MCF 10A (cell line): ENCODE measurements at regions not wholly inside any gene's neighbourhood (a gene's known extent, or its start where the extent isn't known, plus 50 kb on each side); places are given as distances from the start of the nearest gene placed in this dataset.

Source experiments
- BruUV-seq: library from RNA; stranded (reverse); fragments of 400-500 nt; replicated peaks from 2 replicates; lab custom pipeline; 2021; lab: Mats Ljungman, UMichigan
- CTCF ChIA-PET: fragments of 300-600 bp; sonication (Branson Sonifier 250); formaldehyde crosslinking; extraction: SDS; loops from one replicate; lab custom pipeline; 2021; ENCODE audit warnings: antibody characterized with exemption, inconsistent platforms; lab: Yijun Ruan, JAX
- POLR2A ChIA-PET: fragments of 300-600, 350-650 bp; sonication (Branson Sonifier 250); formaldehyde crosslinking; extraction: SDS; loops from one replicate; lab custom pipeline; 2020; ENCODE audit warnings: antibody characterized with exemption, inconsistent platforms; lab: Yijun Ruan, JAX
- DNase-seq: peaks from one replicate; pipeline ENCODE4 v3.0.0-alpha.2; 2018; ENCODE audit not compliant: unreplicated experiment
- H3K27ac Mint-ChIP-seq: one replicate; pipeline ENCODE4 v1.8.0; 2022; ENCODE audit warnings: mild to moderate bottlenecking, low read depth, mixed read lengths; ENCODE audit not compliant: unreplicated experiment
- H3K27me3 Mint-ChIP-seq: one replicate; pipeline ENCODE4 v1.8.0; 2022; ENCODE audit warnings: mixed read lengths; ENCODE audit not compliant: insufficient read depth, unreplicated experiment
- H3K36me3 Mint-ChIP-seq: one replicate; pipeline ENCODE4 v1.8.0; 2022; ENCODE audit warnings: mild to moderate bottlenecking, moderate library complexity, mixed read lengths; ENCODE audit not compliant: insufficient read depth, unreplicated experiment
- H3K4me1 Mint-ChIP-seq: one replicate; pipeline ENCODE4 v1.8.0; 2022; ENCODE audit warnings: mixed read lengths; ENCODE audit not compliant: insufficient read depth, unreplicated experiment
- H3K4me3 Mint-ChIP-seq: one replicate; pipeline ENCODE4 v1.8.0; 2022; ENCODE audit warnings: mild to moderate bottlenecking, moderate library complexity, mixed read lengths; ENCODE audit not compliant: unreplicated experiment
- H3K9me3 Mint-ChIP-seq: one replicate; pipeline ENCODE4 v1.8.0; 2022; ENCODE audit warnings: mixed read lengths; ENCODE audit not compliant: unreplicated experiment
- CTCF ChIP-seq: fragments of 200-600 bp; IDR thresholded peaks from one replicate; pipeline ENCODE4 v1.8.0; 2022; ENCODE audit warnings: antibody characterized with exemption, mild to moderate bottlenecking; ENCODE audit not compliant: unreplicated experiment
- intact Hi-C: fragments of 100-400 bp; cut with micrococcal nuclease; formaldehyde crosslinking; loops from 2 replicates; pipeline ENCODE4 v1.14.1; 2022

DNA sequence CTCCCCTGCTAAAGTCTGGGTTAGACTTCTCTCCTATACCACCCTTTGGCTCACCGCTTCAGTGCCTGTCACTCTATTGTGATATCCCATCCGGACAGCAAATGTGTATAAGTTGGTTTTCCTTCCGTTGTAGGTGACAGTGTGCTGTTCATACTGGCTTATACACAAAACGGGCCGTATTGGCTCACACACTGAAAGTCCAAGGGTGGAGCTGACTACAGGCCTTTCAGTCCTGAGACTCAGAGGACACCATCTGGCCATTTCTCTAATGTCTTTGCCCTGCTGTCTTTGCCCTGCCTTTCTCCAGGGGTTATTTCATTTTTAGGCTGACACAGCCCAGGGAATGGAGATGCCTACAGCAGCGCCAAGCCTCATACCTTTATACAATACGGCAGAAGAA lies 90.7 kb downstream of the URB2 start:
- intact Hi-C loops, result loop anchor here (5.0 kb wide), 1 partner anchor 126 kb away; no protein-coding TSS in a partner anchor
- H3K9me3 Mint-ChIP-seq, result peaks cover 17% of the 10 kb centered on the region
- no peaks in the 10 kb centered on the region for H3K27me3 Mint-ChIP-seq
- POLR2A ChIA-PET, result interaction anchor here (0.7 to 1.6 kb wide), 2 partner anchors 12 to 369 kb away, joined by 3 to 7 read pairs; no protein-coding TSS in a partner anchor
- DNase-seq, result no peak
- no TSS peak for BruUV-seq
- CTCF ChIA-PET, result interaction anchor here (0.6 to 8.1 kb wide), 19 partner anchors 10 to 603 kb away, joined by 3 to 54 read pairs (median 3); no protein-coding TSS in a partner anchor
- no peak overlapping the region for H3K27ac Mint-ChIP-seq
- no peak overlapping the region for H3K4me3 Mint-ChIP-seq
- no peaks in the 10 kb centered on the region for H3K4me1 Mint-ChIP-seq
- H3K36me3 Mint-ChIP-seq, result no peaks in the 10 kb centered on the region
- no peak for TF ChIP-seq CTCF

GRCh38 chr1:229717786-229718576 lies 91.9 kb downstream of the URB2 start:
- no peak for TF ChIP-seq CTCF
- BruUV-seq, result no TSS peak
- Mint-ChIP-seq H3K4me3 (no peak overlapping the region), H3K36me3 (no peaks in the 10 kb centered on the region), H3K27me3 (no peaks in the 10 kb centered on the region), H3K4me1 (no peaks in the 10 kb centered on the region), H3K9me3 (peaks cover 29% of the 10 kb centered on the region), H3K27ac (no peak overlapping the region)
- ChIA-PET POLR2A (interaction anchor here (0.6 to 1.7 kb wide), 3 partner anchors 28 to 369 kb away, joined by 3 to 4 read pairs (median 3); partner anchors contain the start of genes TAF5L and URB2), CTCF (interaction anchor here (0.7 to 8.1 kb wide), 3 partner anchors 139 to 677 kb away, joined by 3 to 54 read pairs (median 3); no protein-coding TSS in a partner anchor)
- intact Hi-C loops, result loop anchor here (5.0 kb wide), 1 partner anchor 124 kb away; no protein-coding TSS in a partner anchor
- DNase-seq, result no peak

DNA sequence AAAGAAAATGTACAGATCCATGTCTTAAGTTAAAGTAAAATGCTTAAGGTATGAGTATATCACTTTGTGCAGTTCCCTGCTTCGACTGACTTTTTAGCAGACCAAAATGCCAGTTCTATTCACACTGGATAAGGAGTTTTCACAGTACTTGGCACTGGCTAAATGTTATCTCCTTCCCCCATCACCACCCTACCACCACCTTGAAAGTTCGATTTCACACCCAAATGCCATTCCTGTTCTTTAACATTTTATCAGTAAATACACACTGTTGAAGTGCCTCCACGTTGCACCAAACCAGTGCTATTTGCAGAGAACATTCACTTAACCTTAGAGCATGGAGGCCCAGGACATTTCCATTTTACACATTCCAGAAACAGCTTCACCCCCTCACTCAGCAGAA lies 100.0 kb downstream of the URB2 start:
- ChIA-PET CTCF (interaction anchor here (1.9 kb wide), 1 partner anchor 10 kb away, joined by 7 read pairs; no protein-coding TSS in a partner anchor), POLR2A (interaction anchor here (1.3 kb wide), 1 partner anchor 15 kb away, joined by 4 read pairs; no protein-coding TSS in a partner anchor)
- no peak for TF ChIP-seq CTCF
- H3K27me3 Mint-ChIP-seq, result no peaks in the 10 kb centered on the region
- no TSS peak for BruUV-seq
- H3K9me3 Mint-ChIP-seq, result peaks cover 20% of the 10 kb centered on the region
- H3K36me3 Mint-ChIP-seq, result no peaks in the 10 kb centered on the region
- H3K4me1 Mint-ChIP-seq, result no peaks in the 10 kb centered on the region
- DNase-seq, result no peak
- intact Hi-C loops, result no loop called here
- no peak overlapping the region for H3K4me3 Mint-ChIP-seq
- no peak overlapping the region for H3K27ac Mint-ChIP-seq

DNA sequence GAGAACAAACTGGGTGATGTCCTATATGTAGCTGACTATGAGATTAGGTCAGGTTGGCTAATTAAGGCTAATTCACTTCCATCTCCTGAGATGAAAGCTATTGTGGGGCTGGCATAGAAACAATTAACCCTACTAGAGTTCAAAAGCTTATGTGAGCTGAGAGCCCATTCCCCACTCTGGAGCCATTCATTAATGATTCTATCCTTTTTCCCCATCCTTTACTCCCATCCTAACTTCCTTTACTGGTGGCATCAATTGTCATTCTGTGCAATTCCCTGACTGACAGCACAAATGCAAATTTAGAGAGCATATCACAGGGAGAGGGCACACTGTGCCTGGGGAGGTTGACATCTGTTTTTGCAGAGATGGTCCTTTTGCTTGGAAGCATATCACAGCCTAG lies 103.9 kb downstream of the URB2 start:
- ChIA-PET POLR2A (no interaction called here), CTCF (interaction anchor here (1.4 to 1.8 kb wide), 2 partner anchors 15 to 357 kb away, joined by 5 to 7 read pairs; no protein-coding TSS in a partner anchor)
- H3K27me3 Mint-ChIP-seq, result no peaks in the 10 kb centered on the region
- H3K4me1 Mint-ChIP-seq, result no peaks in the 10 kb centered on the region
- H3K9me3 Mint-ChIP-seq, result no peaks in the 10 kb centered on the region
- TF ChIP-seq CTCF, result no peak
- no peak overlapping the region for H3K4me3 Mint-ChIP-seq
- no peak overlapping the region for H3K27ac Mint-ChIP-seq
- DNase-seq, result no peak
- BruUV-seq, result no TSS peak
- H3K36me3 Mint-ChIP-seq, result no peaks in the 10 kb centered on the region
- intact Hi-C loops, result no loop called here
